CD4-positive, alpha-beta T cell (primary cell): ENCODE measurements at regions not wholly inside any gene's neighbourhood (a gene's known extent, or its start where the extent isn't known, plus 50 kb on each side); places are given as distances from the start of the nearest gene placed in this dataset.

Experiments
- ATAC-seq: fragments of 200-7000 bp; cut with Tn5 transposase; one replicate; pipeline ENCODE4 v1.10.0; 2022; ENCODE audit warnings: mild to moderate bottlenecking; ENCODE audit not compliant: poor library complexity
- CTCF ChIA-PET: fragments of 350-600 bp; sonication (Branson Sonifier 250); formaldehyde crosslinking; loops from one replicate; lab custom pipeline; 2021; ENCODE audit warnings: antibody characterized with exemption, inconsistent platforms; lab: Charles Lee
- POLR2A ChIA-PET: fragments of 350-600 bp; sonication (Branson Sonifier 250); formaldehyde crosslinking; loops from one replicate; lab custom pipeline; 2021; ENCODE audit warnings: antibody characterized with exemption, inconsistent platforms; lab: Charles Lee
- DNase-seq, 14 experiments: peaks; one replicate each; pipeline ENCODE4 v3.0.0-alpha.2; 2013 to 2020; ENCODE audit warnings: mixed read lengths in 2 of 14
- H3K27ac ChIP-seq, 2 donors: one replicate each; pipeline versions ENCODE4 v1.5.1 to v1.7.0; 2013; ENCODE audit warnings: low read length in 2 of 2, low read depth in 1 of 2, mild to moderate bottlenecking in 1 of 2
- H3K27me3 ChIP-seq, 2 experiments: 1 replicate in 1 of 2; 2 replicates in 1 of 2; pipeline versions ENCODE4 v1.6.1 to v1.7.0; 2013; ENCODE audit warnings: low read length in 2 of 2, control low read depth in 1 of 2, mild to moderate bottlenecking in 1 of 2, moderate library complexity in 1 of 2; ENCODE audit not compliant: insufficient read depth in 2 of 2, control insufficient read depth in 1 of 2
- H3K36me3 ChIP-seq: one replicate; pipeline ENCODE4 v1.6.1; 2013; ENCODE audit warnings: low read length, control low read depth; ENCODE audit not compliant: insufficient read depth
- H3K4me1 ChIP-seq: one replicate; pipeline ENCODE4 v1.6.1; 2013; ENCODE audit warnings: low read length, control low read depth; ENCODE audit not compliant: insufficient read depth
- H3K4me3 ChIP-seq: one replicate; pipeline ENCODE4 v1.5.1; 2013; ENCODE audit warnings: mild to moderate bottlenecking, low read length, moderate library complexity
- H3K9me3 ChIP-seq, 2 experiments: 1 replicate in 1 of 2; 2 replicates in 1 of 2; pipeline versions ENCODE4 v1.6.1 to v1.7.0; 2013; ENCODE audit warnings: low read length in 2 of 2, mild to moderate bottlenecking in 2 of 2, control low read depth in 1 of 2, moderate library complexity in 1 of 2; ENCODE audit not compliant: control insufficient read depth in 1 of 2, insufficient read depth in 1 of 2
- H3K27ac Mint-ChIP-seq: one replicate; pipeline ENCODE4 v1.8.0; 2020; ENCODE audit warnings: mixed read lengths
- H3K27me3 Mint-ChIP-seq: one replicate; pipeline ENCODE4 v1.8.0; 2021; ENCODE audit warnings: mixed read lengths
- H3K36me3 Mint-ChIP-seq: one replicate; pipeline ENCODE4 v1.8.0; 2021; ENCODE audit warnings: low read depth, mixed read lengths
- H3K4me1 Mint-ChIP-seq: one replicate; pipeline ENCODE4 v1.8.0; 2021; ENCODE audit warnings: low read depth, mixed read lengths
- H3K4me3 Mint-ChIP-seq: one replicate; pipeline ENCODE4 v1.8.0; 2020; ENCODE audit warnings: mild to moderate bottlenecking, mixed read lengths
- H3K9me3 Mint-ChIP-seq: one replicate; pipeline ENCODE4 v1.8.0; 2020; ENCODE audit warnings: mixed read lengths
- intact Hi-C, 2 experiments: fragments of 100-400 bp; cut with DNase I in 1 of 2; cut with micrococcal nuclease in 1 of 2; formaldehyde crosslinking; loops; one replicate each; pipeline versions ENCODE4 v1.15.1 to v1.9.0; 2023 to 2025; cut with DNase I, micrococcal nuclease
- TF ChIP-seq, protein P1 (sequence below): fragments of 200-600 bp; IDR thresholded peaks from one replicate; pipeline ENCODE4 v1.8.0; 2022; ENCODE audit warnings: antibody characterized with exemption, mild to moderate bottlenecking

GRCh38 chr17:69723316-69723715 lies 308.8 kb downstream of the MAP2K6 start:
- H3K36me3 ChIP-seq: no peaks in the 10 kb centered on the region
- no peaks in the 10 kb centered on the region for H3K27me3 ChIP-seq
- H3K4me1 ChIP-seq: no peaks in the 10 kb centered on the region
- H3K27ac ChIP-seq: no peak overlapping the region
- intact Hi-C loops: no loop called here
- Mint-ChIP-seq H3K4me3 (no peak overlapping the region), H3K4me1 (no peaks in the 10 kb centered on the region), H3K36me3 (no peaks in the 10 kb centered on the region), H3K27ac (no peak overlapping the region), H3K27me3 (no peaks in the 10 kb centered on the region), H3K9me3 (no peaks in the 10 kb centered on the region)
- TF ChIP-seq, protein P1, sequence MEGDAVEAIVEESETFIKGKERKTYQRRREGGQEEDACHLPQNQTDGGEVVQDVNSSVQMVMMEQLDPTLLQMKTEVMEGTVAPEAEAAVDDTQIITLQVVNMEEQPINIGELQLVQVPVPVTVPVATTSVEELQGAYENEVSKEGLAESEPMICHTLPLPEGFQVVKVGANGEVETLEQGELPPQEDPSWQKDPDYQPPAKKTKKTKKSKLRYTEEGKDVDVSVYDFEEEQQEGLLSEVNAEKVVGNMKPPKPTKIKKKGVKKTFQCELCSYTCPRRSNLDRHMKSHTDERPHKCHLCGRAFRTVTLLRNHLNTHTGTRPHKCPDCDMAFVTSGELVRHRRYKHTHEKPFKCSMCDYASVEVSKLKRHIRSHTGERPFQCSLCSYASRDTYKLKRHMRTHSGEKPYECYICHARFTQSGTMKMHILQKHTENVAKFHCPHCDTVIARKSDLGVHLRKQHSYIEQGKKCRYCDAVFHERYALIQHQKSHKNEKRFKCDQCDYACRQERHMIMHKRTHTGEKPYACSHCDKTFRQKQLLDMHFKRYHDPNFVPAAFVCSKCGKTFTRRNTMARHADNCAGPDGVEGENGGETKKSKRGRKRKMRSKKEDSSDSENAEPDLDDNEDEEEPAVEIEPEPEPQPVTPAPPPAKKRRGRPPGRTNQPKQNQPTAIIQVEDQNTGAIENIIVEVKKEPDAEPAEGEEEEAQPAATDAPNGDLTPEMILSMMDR: no peak
- H3K4me3 ChIP-seq: no peak overlapping the region
- no peak for ATAC-seq
- H3K9me3 ChIP-seq: no peaks in the 10 kb centered on the region
- no peak for DNase-seq
- ChIA-PET POLR2A (no interaction called here), CTCF (no interaction called here)

DNA sequence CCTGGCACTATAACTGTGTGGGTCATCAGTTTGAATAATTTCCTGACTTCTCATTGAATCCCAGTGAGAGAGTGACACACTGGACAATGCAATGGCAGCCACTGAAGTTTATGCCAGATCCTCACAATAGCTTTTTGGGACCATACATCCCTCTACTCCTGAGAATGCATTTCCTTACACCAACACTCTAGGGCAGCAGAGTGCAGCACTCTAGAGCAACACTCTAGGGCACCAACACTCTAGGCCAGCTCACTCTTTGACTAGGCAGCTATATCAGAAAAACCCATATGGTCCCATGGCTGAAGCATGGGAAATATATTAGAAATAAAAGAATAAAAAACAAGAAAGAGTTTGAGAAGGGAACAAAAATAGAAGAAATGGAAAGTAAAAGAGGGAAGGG lies 309.2 kb downstream of the MAP2K6 start:
- H3K36me3 ChIP-seq: no peaks in the 10 kb centered on the region
- POLR2A ChIA-PET: no interaction called here
- no peaks in the 10 kb centered on the region for H3K4me1 Mint-ChIP-seq
- H3K9me3 Mint-ChIP-seq: no peaks in the 10 kb centered on the region
- ATAC-seq (no peak), DNase-seq (no peak)
- H3K36me3 Mint-ChIP-seq: no peaks in the 10 kb centered on the region
- no peaks in the 10 kb centered on the region for H3K27me3 Mint-ChIP-seq
- H3K27ac Mint-ChIP-seq: no peak overlapping the region
- H3K9me3 ChIP-seq: no peaks in the 10 kb centered on the region
- H3K4me3 ChIP-seq: no peak overlapping the region
- no peak overlapping the region for H3K4me3 Mint-ChIP-seq
- no peaks in the 10 kb centered on the region for H3K27me3 ChIP-seq
- H3K4me1 ChIP-seq: no peaks in the 10 kb centered on the region
- CTCF ChIA-PET: no interaction called here
- no peak overlapping the region for H3K27ac ChIP-seq
- intact Hi-C loops: no loop called here
- TF ChIP-seq, protein P1: no peak

DNA sequence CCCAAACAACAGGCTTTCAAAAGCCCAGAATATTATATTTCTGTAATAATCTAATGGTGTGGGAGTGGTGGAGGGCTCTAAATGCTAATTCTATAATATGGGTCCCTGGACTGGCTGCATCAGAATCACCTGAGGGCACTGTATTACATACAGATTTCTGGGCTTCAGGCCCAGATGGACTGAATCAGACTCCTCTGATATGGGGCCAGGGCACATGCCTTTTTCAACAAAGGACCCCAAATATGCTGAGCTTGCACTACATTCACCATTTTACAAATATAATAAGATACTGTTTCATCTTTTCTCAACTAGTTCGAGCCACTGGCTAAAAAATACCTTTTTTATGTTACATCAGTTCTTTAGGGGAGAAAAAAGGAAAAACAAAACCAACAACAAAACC lies 309.7 kb downstream of the MAP2K6 start:
- no peak overlapping the region for H3K27ac Mint-ChIP-seq

More for the DNA sequence above, 309.7 kb downstream of the MAP2K6 start:
- CTCF ChIA-PET: no interaction called here
- Histone ChIP-seq H3K4me1 (no peaks in the 10 kb centered on the region), H3K9me3 (no peaks in the 10 kb centered on the region), H3K36me3 (no peaks in the 10 kb centered on the region), H3K27me3 (no peaks in the 10 kb centered on the region), H3K27ac (no peak overlapping the region), H3K4me3 (no peak overlapping the region)
- no peak overlapping the region for H3K4me3 Mint-ChIP-seq
- ATAC-seq (no peak), DNase-seq (no peak)
- H3K27me3 Mint-ChIP-seq: no peaks in the 10 kb centered on the region
- TF ChIP-seq, protein P1: no peak
- H3K36me3 Mint-ChIP-seq: no peaks in the 10 kb centered on the region
- no peaks in the 10 kb centered on the region for H3K9me3 Mint-ChIP-seq
- no peaks in the 10 kb centered on the region for H3K4me1 Mint-ChIP-seq
- intact Hi-C loops: no loop called here
- POLR2A ChIA-PET: no interaction called here
